ENCODE measurements at regions not wholly inside any gene's neighbourhood (a gene's known extent, or its start where the extent isn't known, plus 50 kb on each side); places are given as distances from the start of the nearest gene placed in this dataset.

- peak in 1 of 3 donors; percentile 79 for ATAC-seq
- H3K27me3 ChIP-seq (ENCODE audit: control insufficient read depth, insufficient read depth, low read length): no peaks in the 10 kb centered on the region
- no peak for TF ChIP-seq CTCF (IDR thresholded peaks at IDR 0.05)
- H3K4me1 Mint-ChIP-seq: no peaks in the 10 kb centered on the region
- no peaks in the 10 kb centered on the region for H3K9me3 ChIP-seq (ENCODE audit: control insufficient read depth, insufficient read depth, low read length)
- no peak overlapping the region for H3K4me3 Mint-ChIP-seq
- intact Hi-C loops (cut with micrococcal nuclease): no loop called here
- H3K4me1 ChIP-seq (ENCODE audit: control insufficient read depth, insufficient read depth, low read length): peaks cover 4% of the 10 kb centered on the region
- no peak overlapping the region for H3K27ac ChIP-seq (ENCODE audit: low read length)
- H3K36me3 ChIP-seq (ENCODE audit: control insufficient read depth, insufficient read depth, low read length): no peaks in the 10 kb centered on the region
- H3K27ac Mint-ChIP-seq: no peak overlapping the region
- peaks cover 13% of the 10 kb centered on the region for H3K36me3 Mint-ChIP-seq
- peaks cover 5 to 7% of the 10 kb centered on the region in 2 donors for H3K9me3 Mint-ChIP-seq
- 24% methylated on average over 1 of the region's 1 CpG for WGBS (ENCODE audit: insufficient coverage)
- no peak for DNase-seq
- H3K27me3 Mint-ChIP-seq (ENCODE audit: low read depth in 2 of 2): peaks cover 3 to 11% of the 10 kb centered on the region in 2 donors
- H3K4me3 ChIP-seq (ENCODE audit: low read length): no peak overlapping the region
These were observed 133.3 kb upstream of the NAMPT start for GRCh38 chr7:106418094-106418493.

GRCh38 chr7:106417273-106417902, 132.6 kb upstream of the NAMPT start:
- Mint-ChIP-seq H3K27me3 (ENCODE audit: low read depth in 2 of 2) (peaks cover 3 to 11% of the 10 kb centered on the region in 2 donors), H3K4me3 (no peak overlapping the region), H3K36me3 (peaks cover 13% of the 10 kb centered on the region), H3K4me1 (no peaks in the 10 kb centered on the region), H3K27ac (no peak overlapping the region), H3K9me3 (peaks cover 5 to 7% of the 10 kb centered on the region in 2 donors)
- H3K9me3 ChIP-seq (ENCODE audit: control insufficient read depth, insufficient read depth, low read length): no peaks in the 10 kb centered on the region
- no peak overlapping the region for H3K27ac ChIP-seq (ENCODE audit: low read length)
- intact Hi-C loops (cut with micrococcal nuclease): no loop called here
- no peaks in the 10 kb centered on the region for H3K27me3 ChIP-seq (ENCODE audit: control insufficient read depth, insufficient read depth, low read length)
- no peak for TF ChIP-seq CTCF (IDR thresholded peaks at IDR 0.05)
- ATAC-seq (no peak), DNase-seq (no peak)
- no peak overlapping the region for H3K4me3 ChIP-seq (ENCODE audit: low read length)
- H3K36me3 ChIP-seq (ENCODE audit: control insufficient read depth, insufficient read depth, low read length): no peaks in the 10 kb centered on the region
- peaks cover 4% of the 10 kb centered on the region for H3K4me1 ChIP-seq (ENCODE audit: control insufficient read depth, insufficient read depth, low read length)
- 82% methylated on average over 6 of the region's 6 CpGs for WGBS (ENCODE audit: insufficient coverage)

- Mint-ChIP-seq H3K36me3 (peaks cover 13% of the 10 kb centered on the region), H3K4me3 (no peak overlapping the region), H3K27me3 (ENCODE audit: low read depth in 2 of 2) (peaks cover 9 to 11% of the 10 kb centered on the region in 2 donors), H3K27ac (no peak overlapping the region), H3K9me3 (peaks cover 5 to 10% of the 10 kb centered on the region in 2 donors), H3K4me1 (no peaks in the 10 kb centered on the region)
- H3K9me3 ChIP-seq (ENCODE audit: control insufficient read depth, insufficient read depth, low read length): no peaks in the 10 kb centered on the region
- DNase-seq (no peak), ATAC-seq (no peak)
- H3K27me3 ChIP-seq (ENCODE audit: control insufficient read depth, insufficient read depth, low read length): no peaks in the 10 kb centered on the region
- peaks cover 4% of the 10 kb centered on the region for H3K4me1 ChIP-seq (ENCODE audit: control insufficient read depth, insufficient read depth, low read length)
- no peak overlapping the region for H3K4me3 ChIP-seq (ENCODE audit: low read length)
- intact Hi-C loops (cut with micrococcal nuclease): no loop called here
- no peak for TF ChIP-seq CTCF (IDR thresholded peaks at IDR 0.05)
- H3K27ac ChIP-seq (ENCODE audit: low read length): no peak overlapping the region
- no peaks in the 10 kb centered on the region for H3K36me3 ChIP-seq (ENCODE audit: control insufficient read depth, insufficient read depth, low read length)
These were observed 131.6 kb upstream of the NAMPT start for GRCh38 chr7:106416430-106416829.

- Mint-ChIP-seq H3K4me3 (no peak overlapping the region), H3K27ac (no peak overlapping the region), H3K36me3 (peaks cover 13% of the 10 kb centered on the region), H3K4me1 (no peaks in the 10 kb centered on the region), H3K9me3 (peaks cover 5 to 10% of the 10 kb centered on the region in 2 donors), H3K27me3 (ENCODE audit: low read depth in 2 of 2) (peaks cover 16 to 21% of the 10 kb centered on the region in 2 donors)
- Histone ChIP-seq H3K27me3 (ENCODE audit: control insufficient read depth, insufficient read depth, low read length) (no peaks in the 10 kb centered on the region), H3K4me3 (ENCODE audit: low read length) (no peak overlapping the region), H3K36me3 (ENCODE audit: control insufficient read depth, insufficient read depth, low read length) (no peaks in the 10 kb centered on the region), H3K27ac (ENCODE audit: low read length) (no peak overlapping the region), H3K9me3 (ENCODE audit: control insufficient read depth, insufficient read depth, low read length) (no peaks in the 10 kb centered on the region), H3K4me1 (ENCODE audit: control insufficient read depth, insufficient read depth, low read length) (no peaks in the 10 kb centered on the region)
- TF ChIP-seq CTCF (IDR thresholded peaks at IDR 0.05): no peak
- no peak for DNase-seq
- no peak for ATAC-seq
- intact Hi-C loops (cut with micrococcal nuclease): no loop called here
These were observed 130.7 kb upstream of the NAMPT start for GRCh38 chr7:106415433-106415832.
